Hematopoietic multipotent progenitor cell treated with erythropoietin and hydrocortisone succinate and interleukin-3 and kit ligand, for 6 days (in vitro differentiated cells): ENCODE measurements at regions not wholly inside any gene's neighbourhood (a gene's known extent, or its start where the extent isn't known, plus 50 kb on each side); places are given as distances from the start of the nearest gene placed in this dataset.

Experiments
- DNase-seq: peaks from one replicate; pipeline ENCODE4 v3.0.0-alpha.2; 2015

GRCh38 chr6:170160031-170160627, 130.7 kb downstream of the DLL1 start:
- no peak for DNase-seq

- DNase-seq, result no peak
Measured at GRCh38 chr6:170159022-170159965, 131.6 kb downstream of the DLL1 start.

DNA sequence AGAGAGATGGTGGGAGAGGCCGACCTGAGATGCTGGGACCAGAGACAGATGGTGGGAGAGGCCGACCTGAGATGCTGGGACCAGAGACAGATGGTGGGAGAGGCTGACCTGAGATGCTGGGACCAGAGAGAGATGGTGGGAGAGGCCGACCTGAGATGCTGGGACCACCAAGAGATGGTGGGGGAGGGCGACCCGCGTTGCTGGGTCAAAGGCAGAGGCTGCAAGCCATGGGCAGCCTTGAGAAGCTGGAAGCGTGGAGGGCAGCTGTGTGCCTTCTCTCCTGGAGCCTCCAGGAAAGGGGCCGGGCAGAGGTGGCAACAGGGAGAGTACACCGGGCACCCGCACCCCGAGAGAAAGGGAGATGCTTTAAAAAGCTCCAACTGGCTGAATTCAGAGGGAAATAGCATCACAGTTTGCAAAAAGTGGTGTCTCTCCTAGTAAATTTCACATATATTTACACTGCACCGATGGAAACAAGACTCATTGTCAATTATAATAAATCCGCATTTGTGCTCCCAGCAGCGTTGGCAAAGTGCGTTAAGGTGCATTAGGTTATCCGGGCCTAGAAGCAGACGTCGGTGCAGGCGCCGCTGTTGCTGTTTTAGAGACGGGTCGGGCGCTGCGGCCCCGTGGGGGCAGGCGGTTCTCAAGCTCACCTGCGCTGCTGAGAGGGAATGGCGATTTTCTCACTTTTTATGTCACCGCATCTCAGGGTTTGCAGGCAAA, 132.4 kb downstream of the DLL1 start:
- no peak for DNase-seq

DNA sequence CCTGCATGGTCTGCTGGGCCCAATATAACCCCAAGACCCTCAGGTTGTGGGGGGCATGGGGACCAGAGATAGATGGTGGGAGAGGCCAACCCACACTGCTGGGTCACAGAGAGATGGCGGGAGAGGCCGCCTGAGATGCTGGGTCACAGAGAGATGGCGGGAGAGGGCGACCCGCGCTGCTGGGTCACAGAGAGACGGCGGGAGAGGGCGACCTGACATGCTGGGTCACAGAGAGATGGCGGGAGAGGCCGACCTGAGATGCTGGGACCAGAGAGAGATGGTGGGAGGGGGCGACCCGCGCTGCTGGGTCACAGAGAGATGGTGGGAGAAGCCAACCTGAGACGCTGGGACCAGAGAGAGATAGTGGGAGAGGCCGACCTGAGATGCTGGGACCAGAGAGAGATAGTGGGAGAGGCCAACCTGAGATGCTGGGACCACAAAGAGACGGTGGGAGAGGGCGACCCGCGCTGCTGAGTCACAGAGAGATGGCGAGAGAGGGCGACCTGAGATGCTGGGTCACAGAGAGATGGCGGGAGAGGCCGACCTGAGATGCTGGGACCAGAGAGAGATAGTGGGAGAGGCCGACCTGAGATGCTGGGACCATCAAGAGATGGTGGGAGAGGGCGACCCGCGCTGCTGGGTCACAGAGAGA, 133.2 kb downstream of the DLL1 start:
- DNase-seq, result no peak

DNA sequence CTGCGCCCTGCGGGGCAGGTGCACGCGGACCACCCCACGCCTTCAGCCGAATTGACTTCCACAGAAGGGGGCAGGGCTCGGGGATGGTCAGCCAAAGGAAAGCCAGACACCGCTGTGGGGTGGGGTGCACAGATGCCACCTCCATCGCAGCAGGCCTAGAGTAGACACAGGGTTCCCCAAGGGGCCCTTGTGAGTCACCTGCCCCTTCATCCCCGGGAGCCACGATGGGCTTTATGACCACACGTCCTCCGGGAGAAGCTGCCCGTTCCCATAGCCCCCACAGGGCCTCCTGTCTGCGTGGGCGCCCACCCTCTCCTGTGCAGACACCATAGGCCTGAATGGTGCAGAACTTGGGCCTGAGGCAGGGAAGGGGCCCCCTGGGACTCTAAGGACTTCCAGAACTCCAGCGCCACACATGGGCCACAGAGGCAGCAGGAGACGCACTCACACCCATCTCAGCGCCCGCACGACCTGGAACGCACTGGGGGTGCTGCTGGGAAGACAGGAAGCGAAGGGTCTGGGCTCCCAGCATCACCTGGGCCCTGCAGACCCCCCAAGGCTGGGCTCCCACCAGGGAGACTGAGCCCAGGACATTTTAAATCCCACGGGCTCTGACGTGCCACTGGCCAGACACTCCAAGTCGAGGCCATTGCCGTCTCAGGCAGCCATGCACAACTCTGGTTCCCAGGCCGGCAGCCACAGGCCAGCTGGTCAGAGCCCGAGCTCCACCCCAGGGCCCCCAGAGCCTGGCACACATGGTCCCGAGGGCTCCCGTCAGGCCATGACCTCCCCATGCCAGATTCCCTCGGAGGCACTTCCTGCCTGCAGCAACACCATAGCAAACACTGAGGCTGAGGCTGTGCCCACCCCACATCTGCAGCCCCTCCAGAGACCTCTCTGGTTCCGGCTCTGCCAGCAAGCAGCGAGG, 134.2 kb downstream of the DLL1 start:
- no peak for DNase-seq

- DNase-seq, result no peak
Measured at GRCh38 chr6:170155464-170156196, 135.2 kb downstream of the DLL1 start.

- no peak for DNase-seq
Measured at GRCh38 chr6:170153436-170154319, 137.2 kb downstream of the DLL1 start.

GRCh38 chr6:170152989-170153388, 137.9 kb downstream of the DLL1 start:
- peak; percentile 36 for DNase-seq

- no peak for DNase-seq
Measured at GRCh38 chr6:170152124-170152926, 138.6 kb downstream of the DLL1 start.

GRCh38 chr6:170151804-170152123, 139.1 kb downstream of the DLL1 start:
- no peak for DNase-seq

DNA sequence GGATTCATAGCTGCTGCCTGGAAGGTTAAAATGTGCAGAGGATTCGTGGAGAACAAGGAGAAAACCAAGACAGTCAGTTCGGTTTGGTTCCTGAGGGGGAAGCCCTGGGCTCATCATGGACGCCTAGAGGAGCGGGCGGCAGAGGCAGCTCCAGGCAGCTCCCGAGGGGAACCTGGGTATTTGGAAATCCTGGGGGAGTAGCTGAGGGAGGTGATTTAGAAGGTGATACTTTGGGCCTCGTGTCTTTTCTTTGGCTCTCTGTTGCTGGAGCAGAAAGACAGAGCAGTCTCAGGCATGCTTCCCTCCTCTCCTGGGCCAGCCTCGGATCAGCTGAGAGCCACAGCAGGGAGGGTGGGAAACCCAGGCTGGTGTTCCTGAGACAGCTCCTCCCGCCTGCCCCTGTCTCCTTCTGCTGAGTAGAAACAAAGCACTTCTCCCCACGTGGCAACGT, 139.5 kb downstream of the DLL1 start:
- DNase-seq, result no peak

GRCh38 chr6:170150590-170150945, 140.3 kb downstream of the DLL1 start:
- DNase-seq, result no peak

- no peak for DNase-seq
Measured at GRCh38 chr6:170149681-170150589, 140.9 kb downstream of the DLL1 start.

GRCh38 chr6:170148709-170149470, 142.0 kb downstream of the DLL1 start:
- no peak for DNase-seq

GRCh38 chr6:170147832-170148708, 142.8 kb downstream of the DLL1 start:
- DNase-seq, result peak; percentile 14

GRCh38 chr6:170147056-170147787, 143.7 kb downstream of the DLL1 start:
- DNase-seq, result no peak
